Stimulated activated CD4-positive, alpha-beta T cell treated with anti-CD3 and anti-CD28 coated beads, Interleukin-2, amount 100 ng/mL, for 24 hours (primary cell): ENCODE measurements at regions not wholly inside any gene's neighbourhood (a gene's known extent, or its start where the extent isn't known, plus 50 kb on each side); places are given as distances from the start of the nearest gene placed in this dataset.
"Not testable (repeated sequence)": the region's sequence is repeated elsewhere in the genome, so short reads cannot be mapped to it uniquely, and the experiment has no call there.

Experiments used
- DNase-seq, 2 donors: peaks; one replicate each; pipeline ENCODE4 v3.0.0-alpha.2; 2020

- no peak for DNase-seq
Measured at GRCh38 chr15:69660114-69660513, 207.5 kb downstream of the RPLP1 start.

- DNase-seq: no peak
Measured at GRCh38 chr15:69660658-69661405, 208.2 kb downstream of the RPLP1 start.

DNA sequence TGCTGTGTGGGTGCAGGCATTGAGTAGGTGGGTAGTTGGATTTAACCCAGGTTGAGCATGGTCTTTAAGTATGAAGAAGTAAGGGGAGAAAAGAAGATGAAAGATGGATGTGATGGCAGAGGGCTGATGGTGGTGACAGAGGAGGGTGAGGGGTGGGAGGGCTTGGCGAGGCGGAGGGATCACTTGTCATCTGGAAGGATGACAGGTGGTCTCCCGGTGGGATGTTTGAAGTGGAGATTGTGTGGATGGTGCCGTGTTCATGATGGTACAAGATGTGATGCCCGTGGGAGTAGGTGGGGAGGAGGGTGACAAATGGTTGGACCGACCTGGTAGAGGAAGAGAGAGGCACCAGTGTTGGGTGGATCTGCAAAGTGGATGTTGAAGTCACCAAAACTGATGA, 208.8 kb downstream of the RPLP1 start:
- no peak for DNase-seq

GRCh38 chr15:69661871-69662644, 209.4 kb downstream of the RPLP1 start:
- DNase-seq: no peak

- DNase-seq: no peak
Measured at GRCh38 chr15:69662645-69663000, 210.0 kb downstream of the RPLP1 start.

GRCh38 chr15:69663441-69663840, 210.8 kb downstream of the RPLP1 start:
- DNase-seq: no peak

DNA sequence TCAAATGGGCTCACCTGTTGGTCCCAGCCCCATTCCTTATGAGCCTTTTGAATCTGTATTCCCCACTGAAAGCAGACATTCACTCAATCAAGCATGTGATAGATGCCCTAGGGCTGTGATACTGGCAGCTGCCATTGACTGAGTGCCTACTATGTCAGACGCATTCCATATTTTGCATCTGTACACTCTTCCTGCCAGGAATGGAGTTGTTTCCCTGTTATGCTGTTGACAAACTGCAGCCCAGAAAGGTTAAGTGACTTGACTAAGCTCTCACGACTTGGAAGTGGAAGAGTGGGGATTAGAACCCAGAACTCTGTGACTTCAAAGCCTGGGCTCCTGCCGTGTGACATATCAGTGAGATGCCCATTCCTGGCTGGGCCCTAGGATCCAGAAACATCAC, 211.4 kb downstream of the RPLP1 start:
- DNase-seq: no peak

- no peak for DNase-seq
Measured at GRCh38 chr15:69664572-69665571, 212.3 kb downstream of the RPLP1 start.

- no peak for DNase-seq
Measured at GRCh38 chr15:69665641-69666111, 213.1 kb downstream of the RPLP1 start.

DNA sequence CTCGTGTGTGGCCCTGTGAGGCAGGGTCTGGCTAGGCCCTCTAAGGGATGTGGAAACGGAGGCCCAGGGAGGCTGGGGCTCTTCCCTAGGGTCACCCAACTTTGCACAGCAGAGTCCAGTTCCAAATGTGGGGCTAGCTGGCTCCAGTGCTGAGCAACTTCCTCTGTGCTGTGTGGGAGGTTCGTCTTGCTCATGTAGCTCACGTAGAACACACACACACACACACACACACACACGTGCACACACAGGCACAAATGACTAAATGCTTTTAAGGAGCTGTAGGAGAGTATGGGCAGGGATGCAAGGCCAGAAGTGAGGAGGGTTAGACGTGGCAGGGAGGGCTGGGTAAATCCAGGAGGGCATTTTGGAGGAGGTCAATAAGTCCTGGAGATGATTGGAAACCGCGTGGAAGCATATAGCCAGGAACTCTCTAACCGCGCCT, 213.8 kb downstream of the RPLP1 start:
- peak in 1 of 2 donors; percentile 30 for DNase-seq

DNA sequence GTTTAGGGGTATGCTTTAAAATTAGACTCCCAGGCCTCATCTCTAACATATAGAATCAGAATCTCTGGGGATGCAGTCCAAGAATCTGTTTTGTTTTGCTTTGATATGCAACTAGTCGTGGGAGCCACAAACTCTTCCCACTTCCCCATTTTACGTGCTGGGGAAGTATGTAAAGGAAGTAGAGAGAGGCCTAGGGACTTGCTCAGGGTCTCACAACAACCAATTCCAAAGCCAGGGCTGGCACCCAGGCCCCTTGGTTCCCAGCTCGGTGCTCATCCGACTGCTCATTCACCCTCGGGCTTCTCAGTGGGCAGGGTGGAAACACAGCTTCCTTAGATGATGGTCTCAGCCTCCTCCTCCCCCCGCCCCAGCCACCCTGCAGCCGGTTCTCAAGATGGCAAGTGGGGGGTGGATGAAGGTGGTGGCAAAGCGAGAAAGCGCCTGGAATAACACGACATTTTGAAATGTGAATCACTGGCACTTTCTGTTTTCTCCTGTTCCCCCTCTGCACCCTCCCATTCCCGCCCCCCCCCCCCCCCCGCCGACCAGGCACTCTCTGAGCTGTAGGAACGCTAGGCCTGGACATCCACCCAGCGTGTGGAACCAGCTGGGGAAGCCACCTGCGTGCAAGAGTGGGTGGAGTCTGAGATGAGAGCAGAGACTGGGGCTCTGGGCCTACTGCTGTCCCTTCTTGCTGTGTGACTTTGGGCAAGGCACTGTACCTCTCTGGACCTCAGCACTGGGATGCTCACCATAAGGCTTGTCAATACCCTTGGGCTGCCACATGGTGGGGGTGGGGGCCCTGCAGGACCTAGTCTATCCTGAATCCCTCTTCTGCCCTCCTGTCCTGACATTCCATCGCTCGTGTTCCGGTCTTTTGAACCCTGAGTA, 214.5 kb downstream of the RPLP1 start:
- DNase-seq: no peak

DNA sequence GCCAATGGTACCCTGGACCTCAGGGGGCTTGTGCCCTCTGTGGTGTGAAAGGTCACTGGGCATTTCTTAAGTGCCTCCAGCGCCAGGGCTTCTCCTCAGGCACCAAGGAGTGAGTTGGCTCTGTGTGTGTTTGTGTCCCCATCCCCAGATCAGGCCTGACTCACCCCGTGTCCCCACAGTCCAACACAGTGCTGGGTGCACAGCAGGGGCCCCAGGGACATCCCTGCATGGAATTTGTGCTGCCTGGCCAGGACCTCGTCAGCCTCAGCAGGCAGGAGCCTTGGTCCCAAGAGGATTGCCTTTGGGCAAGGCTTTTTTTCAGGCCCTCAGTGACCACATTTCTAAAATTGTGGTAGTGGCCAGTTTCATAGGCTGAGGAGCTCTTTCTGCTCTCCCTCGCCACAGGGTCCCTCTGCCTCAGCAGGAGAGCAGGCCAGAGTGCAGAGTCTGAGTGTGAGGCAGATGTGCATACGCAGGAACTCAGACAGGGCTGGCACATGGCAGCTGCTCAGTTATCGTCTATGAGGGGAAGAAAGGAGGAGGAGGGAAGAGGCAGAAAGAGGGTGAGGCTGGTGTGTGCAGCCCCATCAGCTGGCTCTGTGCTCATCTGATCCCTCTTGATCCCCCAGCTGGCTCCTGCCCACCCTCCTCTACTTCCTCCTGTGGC, 215.6 kb downstream of the RPLP1 start:
- no peak for DNase-seq

DNA sequence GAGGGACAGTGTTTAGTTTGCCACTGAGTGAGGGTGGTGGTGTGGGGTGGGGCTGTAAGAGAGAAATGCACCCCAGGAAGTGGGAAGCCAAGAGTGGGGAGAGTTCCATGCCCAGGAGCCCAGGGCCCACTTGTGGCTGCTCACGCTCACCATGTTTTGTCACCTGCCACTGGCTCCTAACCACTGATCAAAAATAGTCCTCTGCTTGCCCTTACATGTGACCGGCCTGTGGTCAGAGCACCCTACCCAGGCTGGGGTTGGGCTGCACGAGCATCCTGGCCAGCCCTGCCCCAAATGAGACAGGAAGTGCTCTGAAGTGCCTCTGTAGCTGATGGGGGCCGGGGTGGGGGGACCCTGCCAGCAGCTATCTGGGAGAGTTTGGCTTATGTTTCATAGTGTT, 216.3 kb downstream of the RPLP1 start:
- DNase-seq: no peak

DNA sequence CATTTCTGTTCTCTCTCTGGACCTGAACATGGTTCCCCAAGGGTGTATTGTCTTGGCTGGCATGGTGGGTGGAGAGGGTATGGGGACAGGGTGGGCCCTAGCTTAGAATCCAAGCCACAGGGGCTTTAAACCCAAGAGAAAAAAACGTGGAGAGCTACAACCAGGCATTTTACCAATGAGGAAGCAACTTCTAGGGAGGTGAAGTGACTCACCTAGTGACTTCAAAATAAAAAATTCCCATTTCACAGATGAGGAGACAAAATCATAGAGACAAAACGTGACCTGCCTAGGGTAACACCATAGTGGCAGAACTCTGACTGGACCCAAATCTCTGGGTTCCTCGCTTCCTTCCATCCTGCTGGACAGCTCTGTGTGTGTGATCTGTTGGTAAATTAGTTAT, 216.8 kb downstream of the RPLP1 start:
- no peak for DNase-seq

DNA sequence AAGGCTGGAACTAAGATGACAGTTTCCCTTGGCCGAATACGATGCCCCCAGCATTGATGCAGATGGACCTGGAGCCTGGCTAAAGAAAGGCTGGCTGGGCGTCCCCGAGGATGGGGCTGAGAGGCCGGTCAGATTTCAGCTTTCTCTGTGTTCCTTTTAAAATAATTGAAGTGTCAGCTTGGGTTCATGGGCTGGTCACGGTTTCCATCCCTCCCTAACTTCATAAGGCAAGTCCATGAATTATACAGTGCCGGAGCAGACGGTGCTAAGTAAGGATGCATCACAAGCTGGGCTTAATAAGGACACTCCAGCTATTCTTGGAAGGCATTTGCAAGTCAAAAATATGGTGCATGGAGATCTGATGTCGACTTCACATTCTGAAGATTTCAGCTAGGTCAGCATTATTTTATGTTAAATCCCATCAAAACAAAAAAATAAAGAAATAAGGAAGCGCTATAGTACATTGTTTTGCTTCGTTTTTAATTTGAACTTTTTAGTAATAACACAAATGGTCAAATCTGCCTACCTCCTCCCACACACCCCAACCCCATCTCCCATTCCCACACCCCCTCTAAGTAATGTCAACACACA, 220.8 kb downstream of the RPLP1 start:
- DNase-seq: no peak

- DNase-seq: no peak
Measured at GRCh38 chr15:69675731-69676130, 223.1 kb downstream of the RPLP1 start.

DNA sequence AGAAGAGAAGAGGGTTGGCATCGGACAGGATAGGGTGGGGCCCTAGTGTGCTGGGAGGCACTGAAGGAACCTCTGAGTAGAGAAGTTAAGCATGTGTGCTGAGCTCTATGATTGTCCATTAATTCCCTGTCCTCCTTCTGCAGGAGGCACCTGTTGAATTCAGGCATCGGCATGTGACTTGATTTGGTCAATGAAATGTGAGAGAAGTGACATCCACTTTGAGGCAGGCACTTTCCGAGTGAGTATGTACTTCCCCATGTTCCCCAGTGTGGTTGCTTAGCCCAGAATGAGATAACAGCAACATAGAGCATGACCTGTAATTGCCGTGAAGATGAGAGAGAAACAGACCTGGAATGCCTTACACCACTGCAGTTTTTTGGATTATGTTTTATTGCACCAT, 224.8 kb downstream of the RPLP1 start:
- DNase-seq: no peak

DNA sequence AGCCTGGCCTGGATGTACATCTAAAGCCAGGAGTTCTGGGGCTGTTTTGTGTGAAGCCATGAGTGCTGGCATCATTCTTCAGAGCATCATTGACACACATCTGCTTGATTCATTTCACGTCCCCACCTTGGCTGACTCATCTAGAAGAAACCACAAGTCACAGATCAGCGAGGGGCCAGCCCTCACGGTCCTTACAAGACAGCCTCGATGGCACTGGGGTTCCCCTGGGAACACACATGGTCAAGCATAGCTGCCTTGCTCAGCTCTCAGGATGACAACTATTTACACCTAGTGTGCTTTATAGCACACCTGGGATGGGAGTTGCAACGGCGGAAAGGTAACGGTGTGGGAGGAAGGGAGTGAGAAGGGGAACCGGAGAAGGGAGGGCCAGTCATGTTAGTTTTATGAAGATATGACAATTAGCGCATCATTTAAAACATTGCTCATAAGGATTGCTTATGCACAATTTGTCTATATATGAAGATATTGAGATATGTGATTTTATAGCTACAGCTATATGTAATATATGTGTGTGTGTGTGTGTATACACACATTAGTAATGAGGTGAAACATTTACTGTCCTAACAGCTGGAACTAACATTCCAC, 227.1 kb downstream of the RPLP1 start:
- DNase-seq: peak; percentile 37 to 57

DNA sequence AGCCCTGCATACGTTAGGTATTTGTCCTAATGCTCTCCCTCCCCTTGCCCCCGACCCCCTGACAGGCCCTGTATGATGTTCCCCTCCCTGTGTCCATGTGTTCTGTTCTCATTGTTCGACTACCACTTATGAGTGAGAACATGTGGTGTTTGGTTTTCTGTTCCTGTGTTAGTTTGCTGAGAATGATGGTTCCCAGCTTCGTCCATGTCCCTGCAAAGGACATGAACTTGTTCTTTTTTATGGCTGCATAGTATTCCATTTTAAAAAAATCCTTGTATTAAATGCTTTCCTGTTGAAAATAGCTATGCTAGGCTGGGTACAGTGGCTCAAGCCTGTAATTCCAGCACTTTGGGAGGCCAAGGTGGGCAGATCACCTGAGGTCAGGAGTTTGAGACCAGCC, 232.2 kb downstream of the RPLP1 start:
- DNase-seq: not testable (repeated sequence)
